Mammary epithelial cell (primary cell): ENCODE measurements at regions not wholly inside any gene's neighbourhood (a gene's known extent, or its start where the extent isn't known, plus 50 kb on each side); places are given as distances from the start of the nearest gene placed in this dataset.

ENCODE experiments used
- EZH2 ChIP-seq: IDR thresholded peaks from 2 replicates; pipeline ENCODE4 v1.6.1; 2012; ENCODE audit warnings: low read length, inconsistent platforms, borderline replicate concordance
- TF ChIP-seq, protein P1 (sequence below), 2 donors: IDR thresholded peaks in 1 of 2; conservative IDR thresholded peaks in 1 of 2; 2 replicates each; pipeline ENCODE4 v1.5.1; 2011 to 2012; ENCODE audit warnings: inconsistent platforms in 2 of 2, low read length in 2 of 2, mild to moderate bottlenecking in 2 of 2, control low read depth in 1 of 2, low read depth in 1 of 2; ENCODE audit not compliant: insufficient read depth in 1 of 2; ENCODE audit errors: extremely low read depth in 1 of 2

DNA sequence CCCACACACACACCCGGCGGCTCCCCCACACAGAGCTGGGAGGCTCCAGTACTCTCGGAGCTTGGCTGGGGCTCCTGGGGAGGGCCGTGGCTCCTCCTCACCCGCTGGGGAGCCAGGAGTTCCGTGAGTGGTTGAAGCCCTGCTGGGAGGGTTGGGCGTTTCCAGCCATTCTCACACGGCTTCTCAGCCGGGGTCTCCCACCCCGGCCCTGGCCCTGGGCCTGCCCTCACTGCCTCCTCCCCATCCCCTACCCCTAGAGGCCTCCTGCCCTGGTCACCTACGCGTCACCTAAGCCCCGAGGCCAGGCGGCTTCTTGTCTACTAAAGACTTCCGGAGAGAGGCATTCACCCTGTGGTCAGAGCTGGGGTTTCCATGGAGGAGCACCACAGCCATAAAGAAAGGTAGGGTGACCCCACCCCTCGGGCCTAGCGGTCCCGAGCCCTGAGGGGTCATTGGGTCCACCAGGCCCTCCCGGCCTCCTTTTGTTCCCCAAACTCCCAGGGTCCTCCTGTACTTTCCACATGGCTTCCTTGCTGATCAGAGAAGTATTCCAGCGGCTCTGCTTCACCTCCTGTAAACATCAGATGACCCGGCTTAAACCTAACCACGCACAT lies 99.3 kb downstream of the TTLL2 start:
- TF ChIP-seq, protein P1, sequence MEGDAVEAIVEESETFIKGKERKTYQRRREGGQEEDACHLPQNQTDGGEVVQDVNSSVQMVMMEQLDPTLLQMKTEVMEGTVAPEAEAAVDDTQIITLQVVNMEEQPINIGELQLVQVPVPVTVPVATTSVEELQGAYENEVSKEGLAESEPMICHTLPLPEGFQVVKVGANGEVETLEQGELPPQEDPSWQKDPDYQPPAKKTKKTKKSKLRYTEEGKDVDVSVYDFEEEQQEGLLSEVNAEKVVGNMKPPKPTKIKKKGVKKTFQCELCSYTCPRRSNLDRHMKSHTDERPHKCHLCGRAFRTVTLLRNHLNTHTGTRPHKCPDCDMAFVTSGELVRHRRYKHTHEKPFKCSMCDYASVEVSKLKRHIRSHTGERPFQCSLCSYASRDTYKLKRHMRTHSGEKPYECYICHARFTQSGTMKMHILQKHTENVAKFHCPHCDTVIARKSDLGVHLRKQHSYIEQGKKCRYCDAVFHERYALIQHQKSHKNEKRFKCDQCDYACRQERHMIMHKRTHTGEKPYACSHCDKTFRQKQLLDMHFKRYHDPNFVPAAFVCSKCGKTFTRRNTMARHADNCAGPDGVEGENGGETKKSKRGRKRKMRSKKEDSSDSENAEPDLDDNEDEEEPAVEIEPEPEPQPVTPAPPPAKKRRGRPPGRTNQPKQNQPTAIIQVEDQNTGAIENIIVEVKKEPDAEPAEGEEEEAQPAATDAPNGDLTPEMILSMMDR (conservative IDR thresholded peaks at IDR 0.05 in 1 of 2, IDR thresholded peaks at IDR 0.05 in 1 of 2; ENCODE audit: extremely low read depth in 1 of 2, insufficient read depth in 1 of 2, low read depth in 1 of 2, low read length in 2 of 2), result no peak
- TF ChIP-seq EZH2, result no peak
